ENCODE measurements at regions not wholly inside any gene's neighbourhood (a gene's known extent, or its start where the extent isn't known, plus 50 kb on each side); places are given as distances from the start of the nearest gene placed in this dataset.

DNA sequence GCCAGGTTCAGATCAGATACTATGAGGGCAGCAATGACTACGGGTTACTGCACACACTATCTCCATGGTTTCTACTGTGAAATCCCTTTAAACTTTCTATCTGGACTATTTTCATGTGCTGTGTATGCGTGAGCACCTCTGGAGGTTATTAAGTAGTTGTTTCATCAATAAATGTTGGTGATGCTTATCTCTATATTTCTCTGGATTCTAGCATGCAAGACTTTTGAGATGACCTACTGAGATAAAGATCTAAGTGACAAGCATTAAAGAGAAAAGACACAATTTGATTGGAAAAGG lies 194.0 kb downstream of the NRIP1 start:
- no peak for TF ChIP-seq EZH2phosphoT487 (IDR thresholded peaks at IDR 0.05; ENCODE audit: borderline replicate concordance)
- TF ChIP-seq, protein P1, sequence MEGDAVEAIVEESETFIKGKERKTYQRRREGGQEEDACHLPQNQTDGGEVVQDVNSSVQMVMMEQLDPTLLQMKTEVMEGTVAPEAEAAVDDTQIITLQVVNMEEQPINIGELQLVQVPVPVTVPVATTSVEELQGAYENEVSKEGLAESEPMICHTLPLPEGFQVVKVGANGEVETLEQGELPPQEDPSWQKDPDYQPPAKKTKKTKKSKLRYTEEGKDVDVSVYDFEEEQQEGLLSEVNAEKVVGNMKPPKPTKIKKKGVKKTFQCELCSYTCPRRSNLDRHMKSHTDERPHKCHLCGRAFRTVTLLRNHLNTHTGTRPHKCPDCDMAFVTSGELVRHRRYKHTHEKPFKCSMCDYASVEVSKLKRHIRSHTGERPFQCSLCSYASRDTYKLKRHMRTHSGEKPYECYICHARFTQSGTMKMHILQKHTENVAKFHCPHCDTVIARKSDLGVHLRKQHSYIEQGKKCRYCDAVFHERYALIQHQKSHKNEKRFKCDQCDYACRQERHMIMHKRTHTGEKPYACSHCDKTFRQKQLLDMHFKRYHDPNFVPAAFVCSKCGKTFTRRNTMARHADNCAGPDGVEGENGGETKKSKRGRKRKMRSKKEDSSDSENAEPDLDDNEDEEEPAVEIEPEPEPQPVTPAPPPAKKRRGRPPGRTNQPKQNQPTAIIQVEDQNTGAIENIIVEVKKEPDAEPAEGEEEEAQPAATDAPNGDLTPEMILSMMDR (conservative IDR thresholded peaks at IDR 0.05; ENCODE audit: low read length), result no peak

All from Loucy (cell line).